NCI-H2171 treated with DMSO at 0.1 percent for 48 hours (cell line): ENCODE measurements at regions not wholly inside any gene's neighbourhood (a gene's known extent, or its start where the extent isn't known, plus 50 kb on each side); places are given as distances from the start of the nearest gene placed in this dataset.
"Not testable (repeated sequence)": the region's sequence is repeated elsewhere in the genome, so short reads cannot be mapped to it uniquely, and the experiment has no call there.

Experiments used
- DNase-seq: peaks from one replicate; lab custom pipeline; 2025; lab: John Stamatoyannopoulos, UW

GRCh38 chr12:113726254-113726819, 239.8 kb downstream of the RBM19 start:
- DNase-seq = no peak

GRCh38 chr12:113725557-113725876, 240.6 kb downstream of the RBM19 start:
- DNase-seq = no peak

GRCh38 chr12:113724794-113725556, 241.2 kb downstream of the RBM19 start:
- DNase-seq = peak; percentile 74

GRCh38 chr12:113723631-113724030, 242.5 kb downstream of the RBM19 start:
- no peak for DNase-seq

- DNase-seq = no peak
Observed at GRCh38 chr12:113722747-113723146, 243.4 kb downstream of the RBM19 start.

- DNase-seq = no peak
Observed at GRCh38 chr12:113720629-113721028, 245.5 kb downstream of the RBM19 start.

GRCh38 chr12:113719911-113720591, 246.1 kb downstream of the RBM19 start:
- no peak for DNase-seq

- DNase-seq = no peak
Observed at GRCh38 chr12:113713156-113713555, 241.5 kb upstream of the LHX5 start.

- DNase-seq = peak; percentile 73
Observed at GRCh38 chr12:113712481-113712880, 240.8 kb upstream of the LHX5 start.

GRCh38 chr12:113710216-113710615, 238.5 kb upstream of the LHX5 start:
- DNase-seq = peak; percentile 19

GRCh38 chr12:113709456-113709855, 237.8 kb upstream of the LHX5 start:
- no peak for DNase-seq

GRCh38 chr12:113702836-113703235, 231.2 kb upstream of the LHX5 start:
- no peak for DNase-seq

GRCh38 chr12:113702276-113702675, 230.6 kb upstream of the LHX5 start:
- no peak for DNase-seq

GRCh38 chr12:113700943-113701342, 229.3 kb upstream of the LHX5 start:
- no peak for DNase-seq

- DNase-seq = not testable (repeated sequence)
Observed at GRCh38 chr12:113699984-113700383, 228.3 kb upstream of the LHX5 start.

- DNase-seq = no peak
Observed at GRCh38 chr12:113698510-113698858, 226.8 kb upstream of the LHX5 start.

GRCh38 chr12:113697651-113698509, 226.2 kb upstream of the LHX5 start:
- DNase-seq = peak; percentile 89

GRCh38 chr12:113697104-113697503, 225.4 kb upstream of the LHX5 start:
- no peak for DNase-seq

GRCh38 chr12:113693693-113694092, 222.0 kb upstream of the LHX5 start:
- no peak for DNase-seq

GRCh38 chr12:113689047-113689610, 217.5 kb upstream of the LHX5 start:
- no peak for DNase-seq

- DNase-seq = no peak
Observed at GRCh38 chr12:113688313-113688712, 216.6 kb upstream of the LHX5 start.
